GM12878 (cell line): ENCODE measurements at regions not wholly inside any gene's neighbourhood (a gene's known extent, or its start where the extent isn't known, plus 50 kb on each side); places are given as distances from the start of the nearest gene placed in this dataset.

ENCODE experiments used
- ATAC-seq: fragments of 200-7000 bp; cut with Tn5 transposase; 3 replicates; pipeline ENCODE4 v1.9.1; 2020; ENCODE audit warnings: mild to moderate bottlenecking, moderate library complexity
- BruUV-seq: library from RNA; stranded (reverse); fragments of 400-500 nt; replicated peaks from 2 replicates; lab custom pipeline; 2021; lab: Mats Ljungman, UMichigan
- CTCF ChIA-PET: fragments of 300-600 bp; sonication (Branson Sonifier 250); formaldehyde crosslinking; extraction: SDS; loops from one replicate; lab custom pipeline; 2021; ENCODE audit warnings: inconsistent platforms; lab: Yijun Ruan, JAX
- POLR2A ChIA-PET: fragments of 350-600 bp; formaldehyde crosslinking; extraction: SDS; loops from one replicate; lab custom pipeline; 2021; ENCODE audit warnings: inconsistent platforms; lab: Charles Lee
- RAD21 ChIA-PET: fragments of 300-600 bp; sonication (Branson Sonifier 250); formaldehyde crosslinking; loops from one replicate; lab custom pipeline; 2023; ENCODE audit warnings: antibody characterized with exemption; ENCODE audit not compliant: unreplicated experiment; lab: Charles Lee
- SMC1A ChIA-PET: fragments of 300-600 bp; sonication (Branson Sonifier 250); formaldehyde crosslinking; loops from one replicate; lab custom pipeline; 2023; ENCODE audit not compliant: unreplicated experiment, uncharacterized antibody; lab: Charles Lee
- DNase-seq: peaks from one replicate; pipeline ENCODE4 v3.0.0-alpha.2; 2011; ENCODE audit warnings: low read depth, low spot score
- FAIRE-seq: peaks from 3 replicates; lab custom pipeline; 2011; peaks lifted over from hg19 to GRCh38; lab: Jason Lieb, UNC
- H2AFZ ChIP-seq: 2 replicates; pipeline ENCODE4 v1.6.0; 2011; ENCODE audit warnings: low read depth, low read length, control low read depth; ENCODE audit not compliant: control insufficient read depth
- H3K27ac ChIP-seq: 2 replicates; pipeline ENCODE4 v1.5.1; 2011; ENCODE audit warnings: control low read depth; ENCODE audit not compliant: control insufficient read depth, insufficient read depth
- H3K27me3 ChIP-seq, 2 experiments: replicated peaks in 1 of 2; 2 replicates each; pipeline versions ENCODE4 v1.6.0 to v1.6.1; 2011; ENCODE audit warnings: low read length in 1 of 2; ENCODE audit not compliant: control insufficient read depth in 2 of 2, insufficient read depth in 2 of 2
- H3K36me3 ChIP-seq, 2 experiments: 2 replicates each; pipeline ENCODE4 v1.5.1; 2011; ENCODE audit warnings: low read length in 1 of 2; ENCODE audit not compliant: control insufficient read depth in 2 of 2, insufficient read depth in 2 of 2
- H3K4me1 ChIP-seq: 2 replicates; pipeline ENCODE4 v1.6.1; 2011; ENCODE audit warnings: mild to moderate bottlenecking, low read length, moderate library complexity, mixed read lengths; ENCODE audit not compliant: control insufficient read depth, insufficient read depth
- H3K4me2 ChIP-seq: 2 replicates; pipeline ENCODE4 v1.6.0; 2011; ENCODE audit warnings: control low read depth; ENCODE audit not compliant: control insufficient read depth, insufficient read depth
- H3K4me3 ChIP-seq: fragments of 200-600 bp; sonication (generic); 2 replicates; pipeline ENCODE4 v1.5.1; 2016
- H3K79me2 ChIP-seq: 2 replicates; pipeline ENCODE4 v1.6.0; 2011; ENCODE audit warnings: low read length; ENCODE audit not compliant: control insufficient read depth, insufficient read depth
- H3K9ac ChIP-seq: 2 replicates; pipeline ENCODE4 v1.8.0; 2011; ENCODE audit warnings: low read length, control low read depth, mixed read lengths; ENCODE audit not compliant: control insufficient read depth, insufficient read depth
- H3K9me3 ChIP-seq: replicated peaks from 3 replicates; pipeline ENCODE4 v1.5.1; 2011; ENCODE audit warnings: mild to moderate bottlenecking, low read length; ENCODE audit not compliant: control insufficient read depth, insufficient read depth
- H4K20me1 ChIP-seq: 2 replicates; pipeline ENCODE4 v1.6.0; 2011; ENCODE audit not compliant: control insufficient read depth, insufficient read depth
- BHLHE40 ChIP-seq, 2 experiments: fragments of 450-650 bp in 1 of 2; IDR thresholded peaks; 2 replicates each; pipeline ENCODE4 v1.6.1; 2011 to 2017; ENCODE audit warnings: low read depth in 2 of 2, borderline replicate concordance in 1 of 2, improper control_type of control experiment in 1 of 2, low read length in 1 of 2, mild to moderate bottlenecking in 1 of 2
- BRCA1 ChIP-seq: IDR thresholded peaks from 2 replicates; pipeline ENCODE4 v1.6.1; 2011; ENCODE audit warnings: low read depth, low read length, improper control_type of control experiment
- EP300 ChIP-seq, 2 experiments: fragments of 150-350 bp in 1 of 2; IDR thresholded peaks; 2 replicates each; pipeline ENCODE4 v1.6.1; 2011 to 2012; ENCODE audit warnings: low read depth in 2 of 2, low read length in 2 of 2, borderline replicate concordance in 1 of 2, improper control_type of control experiment in 1 of 2, inconsistent platforms in 1 of 2; ENCODE audit not compliant: control insufficient read depth in 1 of 2
- IKZF1 ChIP-seq: fragments of 450-650 bp; conservative IDR thresholded peaks from 2 replicates; pipeline ENCODE4 v1.6.1; 2017; ENCODE audit warnings: antibody characterized with exemption, mild to moderate bottlenecking
- IKZF2 ChIP-seq, 2 experiments: fragments of 450-650 bp; IDR thresholded peaks; 2 replicates each; pipeline ENCODE4 v1.6.1; 2017; ENCODE audit warnings: mild to moderate bottlenecking in 2 of 2, moderate library complexity in 2 of 2
- MTA2 ChIP-seq: fragments of 450-650 bp; IDR thresholded peaks from 2 replicates; pipeline ENCODE4 v1.6.1; 2016; ENCODE audit warnings: low read depth, mild to moderate bottlenecking, moderate library complexity
- NBN ChIP-seq: fragments of 450-650 bp; IDR thresholded peaks from 2 replicates; pipeline ENCODE4 v1.6.1; 2016
- NR2C1 ChIP-seq: fragments of 450-650 bp; IDR thresholded peaks from 2 replicates; pipeline ENCODE4 v1.6.1; 2017; ENCODE audit warnings: antibody characterized with exemption, mild to moderate bottlenecking, moderate library complexity
- RCOR1 ChIP-seq: conservative IDR thresholded peaks from 2 replicates; pipeline ENCODE4 v1.6.1; 2012; ENCODE audit warnings: low read depth, low read length, improper control_type of control experiment
- YY1 ChIP-seq: IDR thresholded peaks from 2 replicates; pipeline ENCODE4 v1.6.1; 2011; ENCODE audit warnings: low read depth, mild to moderate bottlenecking, low read length
- ZNF384 ChIP-seq: IDR thresholded peaks from 2 replicates; pipeline ENCODE4 v1.6.1; 2012; ENCODE audit warnings: low read depth, mild to moderate bottlenecking, low read length, improper control_type of control experiment, borderline replicate concordance
- ZNF622 ChIP-seq: fragments of 450-650 bp; IDR thresholded peaks from 2 replicates; pipeline ENCODE4 v1.6.1; 2017; ENCODE audit warnings: mild to moderate bottlenecking, inconsistent platforms
- WGBS: methylation state at CpG from one replicate; pipeline ENCODE4 v1.1.6; 2016; ENCODE audit warnings: low lambda C conversion rate; ENCODE audit not compliant: insufficient replicate concordance, insufficient coverage; ENCODE audit errors: missing lambda C conversion rate; 5-methylcytosine and 5-hydroxymethylcytosine counted together
- in situ Hi-C: fragments of 300-500 bp; cut with MboI; formaldehyde crosslinking; loops from 9 replicates; pipeline ENCODE4 v1.14.3; 2018; ENCODE audit warnings: mixed read lengths
- intact Hi-C: fragments of 100-400 bp; cut with micrococcal nuclease; formaldehyde crosslinking; loops from one replicate; pipeline ENCODE4 v1.14.2; 2022; ENCODE audit not compliant: unreplicated experiment
- TF ChIP-seq, protein P1 (sequence below): fragments of 450-650 bp; IDR thresholded peaks from 2 replicates; pipeline ENCODE4 v1.6.1; 2017; ENCODE audit warnings: low read depth, mild to moderate bottlenecking, moderate library complexity
- TF ChIP-seq, protein P2 (sequence below): fragments of 450-650 bp; IDR thresholded peaks from 2 replicates; pipeline ENCODE4 v1.6.1; 2016; ENCODE audit warnings: mild to moderate bottlenecking
- TF ChIP-seq, protein P3 (sequence below): fragments of 450-650 bp; IDR thresholded peaks from 2 replicates; pipeline ENCODE4 v1.6.1; 2017; ENCODE audit warnings: mild to moderate bottlenecking, low read depth, inconsistent platforms; ENCODE audit not compliant: poor library complexity, severe bottlenecking

DNA sequence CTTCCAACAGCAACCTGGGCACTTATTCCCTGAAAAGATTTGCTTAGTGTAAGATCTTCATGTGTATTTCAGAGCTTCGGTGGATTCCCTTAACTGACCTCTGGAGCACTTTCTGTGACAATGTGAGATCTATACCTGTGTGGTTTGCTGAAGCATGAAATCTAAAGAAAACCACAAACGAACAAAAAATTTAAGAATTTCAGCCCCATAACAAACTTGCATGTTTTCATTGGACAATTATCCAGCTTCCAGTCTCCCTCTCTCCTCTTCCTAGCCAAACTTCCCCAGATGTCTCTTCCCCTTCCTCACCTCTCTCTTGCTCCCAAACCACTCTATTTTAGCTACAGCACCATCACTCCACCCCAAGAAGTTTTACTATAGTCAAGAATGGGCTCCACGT is 279.9 kb upstream of the SORCS1 start (continued):
- TF ChIP-seq, protein P1, sequence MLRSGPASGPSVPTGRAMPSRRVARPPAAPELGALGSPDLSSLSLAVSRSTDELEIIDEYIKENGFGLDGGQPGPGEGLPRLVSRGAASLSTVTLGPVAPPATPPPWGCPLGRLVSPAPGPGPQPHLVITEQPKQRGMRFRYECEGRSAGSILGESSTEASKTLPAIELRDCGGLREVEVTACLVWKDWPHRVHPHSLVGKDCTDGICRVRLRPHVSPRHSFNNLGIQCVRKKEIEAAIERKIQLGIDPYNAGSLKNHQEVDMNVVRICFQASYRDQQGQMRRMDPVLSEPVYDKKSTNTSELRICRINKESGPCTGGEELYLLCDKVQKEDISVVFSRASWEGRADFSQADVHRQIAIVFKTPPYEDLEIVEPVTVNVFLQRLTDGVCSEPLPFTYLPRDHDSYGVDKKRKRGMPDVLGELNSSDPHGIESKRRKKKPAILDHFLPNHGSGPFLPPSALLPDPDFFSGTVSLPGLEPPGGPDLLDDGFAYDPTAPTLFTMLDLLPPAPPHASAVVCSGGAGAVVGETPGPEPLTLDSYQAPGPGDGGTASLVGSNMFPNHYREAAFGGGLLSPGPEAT, result peak; percentile 48
- TF ChIP-seq ZNF622, result no peak
- peak; percentile 43; the same call in 1 of the 2 replicates for TF ChIP-seq NBN
- no peak for TF ChIP-seq BRCA1
- TF ChIP-seq RCOR1, result no peak
- TF ChIP-seq, protein P2, sequence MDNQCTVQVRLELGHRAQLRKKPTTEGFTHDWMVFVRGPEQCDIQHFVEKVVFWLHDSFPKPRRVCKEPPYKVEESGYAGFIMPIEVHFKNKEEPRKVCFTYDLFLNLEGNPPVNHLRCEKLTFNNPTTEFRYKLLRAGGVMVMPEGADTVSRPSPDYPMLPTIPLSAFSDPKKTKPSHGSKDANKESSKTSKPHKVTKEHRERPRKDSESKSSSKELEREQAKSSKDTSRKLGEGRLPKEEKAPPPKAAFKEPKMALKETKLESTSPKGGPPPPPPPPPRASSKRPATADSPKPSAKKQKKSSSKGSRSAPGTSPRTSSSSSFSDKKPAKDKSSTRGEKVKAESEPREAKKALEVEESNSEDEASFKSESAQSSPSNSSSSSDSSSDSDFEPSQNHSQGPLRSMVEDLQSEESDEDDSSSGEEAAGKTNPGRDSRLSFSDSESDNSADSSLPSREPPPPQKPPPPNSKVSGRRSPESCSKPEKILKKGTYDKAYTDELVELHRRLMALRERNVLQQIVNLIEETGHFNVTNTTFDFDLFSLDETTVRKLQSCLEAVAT, result peak; percentile 46; the same call in 1 of the 2 replicates

DNA sequence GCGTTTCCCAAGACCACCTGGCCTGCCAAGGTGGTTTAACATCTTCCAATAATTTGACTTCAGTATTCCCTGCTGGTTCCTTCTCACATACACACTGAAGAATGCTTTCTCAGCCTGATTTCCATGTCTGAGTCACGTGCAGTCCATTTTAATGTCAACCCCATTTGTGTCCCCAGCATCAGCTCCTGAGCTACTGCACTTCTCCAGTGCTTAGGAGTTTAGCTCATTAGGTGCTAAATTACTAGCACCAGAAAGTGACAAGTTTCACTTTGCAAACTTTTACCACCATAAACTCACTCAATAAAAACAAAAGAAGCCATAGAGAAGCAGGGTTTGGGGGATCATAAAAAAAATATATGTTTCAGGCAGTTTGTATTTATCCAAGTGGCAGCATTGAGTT is 279.3 kb upstream of the SORCS1 start:
- Histone ChIP-seq H3K27ac (no peak overlapping the region), H3K36me3 (no peaks in the 10 kb centered on the region), H3K9me3 (no peaks in the 10 kb centered on the region), H3K4me3 (no peak overlapping the region), H2AFZ (no peak overlapping the region), H3K27me3 (no peaks in the 10 kb centered on the region), H4K20me1 (no peaks in the 10 kb centered on the region)
- no TSS peak for BruUV-seq
- in situ Hi-C loops, result no loop called here
- WGBS, result 37% methylated on average over 2 of the region's 2 CpGs
- DNase-seq (no peak), FAIRE-seq (no peak), ATAC-seq (peak; percentile 63)
- no peak for TF ChIP-seq NR2C1
- TF ChIP-seq NBN, result no peak
- TF ChIP-seq ZNF384, result 0 out of 2 replicates have a peak, but pooled peaks have one; percentile 28
- no peak for TF ChIP-seq YY1
- TF ChIP-seq EP300 (IDR thresholded peaks at IDR 0.05; ENCODE audit: borderline replicate concordance in 1 of 2, control insufficient read depth in 1 of 2, low read depth in 2 of 2, low read length in 2 of 2), result 0 out of 4 replicates have a peak, but pooled peaks of 1 of the 2 experiments have one; percentile 25
- TF ChIP-seq MTA2, result peak; percentile 77
- TF ChIP-seq, protein P3, sequence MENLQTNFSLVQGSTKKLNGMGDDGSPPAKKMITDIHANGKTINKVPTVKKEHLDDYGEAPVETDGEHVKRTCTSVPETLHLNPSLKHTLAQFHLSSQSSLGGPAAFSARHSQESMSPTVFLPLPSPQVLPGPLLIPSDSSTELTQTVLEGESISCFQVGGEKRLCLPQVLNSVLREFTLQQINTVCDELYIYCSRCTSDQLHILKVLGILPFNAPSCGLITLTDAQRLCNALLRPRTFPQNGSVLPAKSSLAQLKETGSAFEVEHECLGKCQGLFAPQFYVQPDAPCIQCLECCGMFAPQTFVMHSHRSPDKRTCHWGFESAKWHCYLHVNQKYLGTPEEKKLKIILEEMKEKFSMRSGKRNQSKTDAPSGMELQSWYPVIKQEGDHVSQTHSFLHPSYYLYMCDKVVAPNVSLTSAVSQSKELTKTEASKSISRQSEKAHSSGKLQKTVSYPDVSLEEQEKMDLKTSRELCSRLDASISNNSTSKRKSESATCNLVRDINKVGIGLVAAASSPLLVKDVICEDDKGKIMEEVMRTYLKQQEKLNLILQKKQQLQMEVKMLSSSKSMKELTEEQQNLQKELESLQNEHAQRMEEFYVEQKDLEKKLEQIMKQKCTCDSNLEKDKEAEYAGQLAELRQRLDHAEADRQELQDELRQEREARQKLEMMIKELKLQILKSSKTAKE, result no peak
- peak; percentile 41 to 47; a peak in 2 of 4 replicates for TF ChIP-seq IKZF2 (IDR thresholded peaks at IDR 0.05)
- TF ChIP-seq IKZF1, result peak; percentile 41; the same call in 1 of the 2 replicates
- peak; percentile 50 to 80; a peak in 2 of 4 replicates for TF ChIP-seq BHLHE40 (IDR thresholded peaks at IDR 0.05; ENCODE audit: borderline replicate concordance in 1 of 2, low read depth in 2 of 2, low read length in 1 of 2)
- TF ChIP-seq, all 136 proteins: peak for 6
- ChIA-PET CTCF (interaction anchor here (0.7 to 4.5 kb wide), 15 partner anchors 10 to 761 kb away, joined by 3 to 26 read pairs (median 7); no protein-coding TSS in a partner anchor), RAD21 (interaction anchor here (0.7 to 4.4 kb wide), 17 partner anchors 10 to 301 kb away, joined by 3 to 46 read pairs (median 5); no protein-coding TSS in a partner anchor), SMC1A (interaction anchor here (1.1 to 5.0 kb wide), 24 partner anchors 9 to 760 kb away, joined by 3 to 51 read pairs (median 5); no protein-coding TSS in a partner anchor), POLR2A (interaction anchor here (0.7 to 1.6 kb wide), 6 partner anchors 10 to 213 kb away, joined by 3 to 10 read pairs (median 4); no protein-coding TSS in a partner anchor)
- peaks cover 17% of the 10 kb centered on the region; the same call in 1 of the 2 replicates for H3K4me1 ChIP-seq
- intact Hi-C loops, result no loop called here
- no peaks in the 10 kb centered on the region for H3K79me2 ChIP-seq
- H3K9ac ChIP-seq, result no peak overlapping the region
- H3K4me2 ChIP-seq, result peak overlapping the region; percentile 35; the same call in 1 of the 2 replicates
